ENCODE measurements at regions not wholly inside any gene's neighbourhood (a gene's known extent, or its start where the extent isn't known, plus 50 kb on each side); places are given as distances from the start of the nearest gene placed in this dataset.

GRCh38 chr5:106202035-106202434 is 1468.7 kb downstream of the EFNA5 start:
- POLR2A ChIA-PET, result no interaction called here
- CTCF ChIA-PET, result no interaction called here
- TF ChIP-seq FOXK2 (IDR thresholded peaks at IDR 0.05) (no peak), ELF4 (IDR thresholded peaks at IDR 0.05) (no peak), LEF1 (IDR thresholded peaks at IDR 0.05; ENCODE audit: borderline replicate concordance) (no peak), L3MBTL2 (conservative IDR thresholded peaks at IDR 0.05) (no peak), FOXA1 (IDR thresholded peaks at IDR 0.05) (no peak), CTBP1 (IDR thresholded peaks at IDR 0.05; ENCODE audit: borderline replicate concordance) (no peak)
- DNase-seq (ENCODE audit: extremely low spot score), result no peak

DNA sequence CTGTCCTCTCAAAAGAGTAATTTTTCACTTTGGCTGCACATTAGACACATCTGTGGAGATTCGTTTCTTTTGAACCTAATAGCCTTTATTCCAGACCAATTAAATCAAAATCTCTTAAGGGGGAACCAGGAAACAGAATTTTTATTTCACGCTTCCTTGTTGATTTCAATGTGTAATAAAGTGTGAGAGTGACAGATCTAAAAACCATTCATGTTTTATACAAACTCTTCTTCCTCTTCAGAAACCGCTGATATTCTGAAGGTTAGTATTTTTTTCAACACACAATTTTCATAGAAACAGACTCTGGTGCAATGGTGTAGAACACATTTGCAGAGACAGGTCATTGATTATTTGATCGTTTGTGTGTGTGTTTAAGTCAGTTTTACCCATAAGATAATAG is 1469.8 kb downstream of the EFNA5 start:
- ChIA-PET POLR2A (no interaction called here), CTCF (no interaction called here)
- TF ChIP-seq FOXK2 (IDR thresholded peaks at IDR 0.05) (no peak), FOXA1 (IDR thresholded peaks at IDR 0.05) (no peak), ZNF384 (IDR thresholded peaks at IDR 0.05) (no peak), BHLHE40 (IDR thresholded peaks at IDR 0.05; ENCODE audit: borderline replicate concordance) (no peak), SP1 (IDR thresholded peaks at IDR 0.05) (no peak), CTBP1 (IDR thresholded peaks at IDR 0.05; ENCODE audit: borderline replicate concordance) (no peak), HDGF (IDR thresholded peaks at IDR 0.05; ENCODE audit: borderline replicate concordance) (no peak), FOXM1 (IDR thresholded peaks at IDR 0.05; ENCODE audit: borderline replicate concordance) (no peak), NFRKB (IDR thresholded peaks at IDR 0.05) (no peak), SUZ12 (IDR thresholded peaks at IDR 0.05) (no peak), ARNT (IDR thresholded peaks at IDR 0.05) (no peak)
- DNase-seq (ENCODE audit: extremely low spot score), result no peak

DNA sequence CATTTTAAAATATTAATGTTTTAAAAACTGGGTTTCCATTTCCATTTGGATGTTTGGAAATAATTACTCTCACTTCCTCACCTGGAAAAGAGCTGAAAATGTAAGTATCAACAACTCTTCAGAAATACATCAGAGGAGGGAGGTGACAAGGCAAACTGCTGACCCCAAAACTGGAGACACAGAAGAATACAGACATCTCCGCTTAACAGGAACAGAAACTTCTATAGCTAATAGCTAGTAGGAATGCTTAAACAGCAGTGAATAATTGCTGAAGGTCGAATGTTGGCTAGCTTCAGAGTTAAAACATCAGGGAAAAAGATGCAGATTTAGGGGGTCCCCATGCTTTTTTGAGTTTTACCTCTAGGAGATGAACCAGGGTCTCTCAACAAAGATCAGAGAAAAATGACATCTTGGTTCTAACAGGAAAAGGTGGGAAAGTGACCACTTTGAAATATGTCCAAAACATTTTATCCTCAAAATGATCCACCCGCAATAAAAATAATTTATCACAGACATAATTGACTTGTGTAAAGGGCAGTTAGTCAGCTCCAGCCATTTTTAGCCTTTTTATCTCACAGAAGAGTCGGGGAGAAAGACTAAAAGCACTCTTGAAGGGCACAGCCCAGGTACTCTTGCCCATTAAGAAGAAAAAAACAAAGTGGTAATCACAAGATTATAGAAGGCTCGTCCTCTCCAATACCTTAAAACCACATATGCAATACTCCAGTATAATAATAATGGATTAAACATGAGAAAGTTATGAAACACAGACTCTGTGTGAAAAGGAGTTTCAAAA is 1474.9 kb downstream of the EFNA5 start:
- CTCF ChIA-PET, result no interaction called here
- no peak for DNase-seq (ENCODE audit: extremely low spot score)
- no peak for TF ChIP-seq HDGF (IDR thresholded peaks at IDR 0.05; ENCODE audit: borderline replicate concordance)
- no peak for TF ChIP-seq L3MBTL2 (conservative IDR thresholded peaks at IDR 0.05)
- no peak for TF ChIP-seq CTBP1 (IDR thresholded peaks at IDR 0.05; ENCODE audit: borderline replicate concordance)
- TF ChIP-seq FOXA1 (IDR thresholded peaks at IDR 0.05), result no peak
- no peak for TF ChIP-seq TARDBP (IDR thresholded peaks at IDR 0.05)
- no peak for TF ChIP-seq ARNT (IDR thresholded peaks at IDR 0.05)
- no peak for TF ChIP-seq FOXK2 (IDR thresholded peaks at IDR 0.05)
- TF ChIP-seq, protein P1, sequence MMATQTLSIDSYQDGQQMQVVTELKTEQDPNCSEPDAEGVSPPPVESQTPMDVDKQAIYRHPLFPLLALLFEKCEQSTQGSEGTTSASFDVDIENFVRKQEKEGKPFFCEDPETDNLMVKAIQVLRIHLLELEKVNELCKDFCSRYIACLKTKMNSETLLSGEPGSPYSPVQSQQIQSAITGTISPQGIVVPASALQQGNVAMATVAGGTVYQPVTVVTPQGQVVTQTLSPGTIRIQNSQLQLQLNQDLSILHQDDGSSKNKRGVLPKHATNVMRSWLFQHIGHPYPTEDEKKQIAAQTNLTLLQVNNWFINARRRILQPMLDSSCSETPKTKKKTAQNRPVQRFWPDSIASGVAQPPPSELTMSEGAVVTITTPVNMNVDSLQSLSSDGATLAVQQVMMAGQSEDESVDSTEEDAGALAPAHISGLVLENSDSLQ (IDR thresholded peaks at IDR 0.05), result no peak
- TF ChIP-seq ELF4 (IDR thresholded peaks at IDR 0.05), result no peak
- TF ChIP-seq FOXM1 (IDR thresholded peaks at IDR 0.05; ENCODE audit: borderline replicate concordance), result no peak
- TF ChIP-seq SUZ12 (IDR thresholded peaks at IDR 0.05), result no peak
- no peak for TF ChIP-seq LEF1 (IDR thresholded peaks at IDR 0.05; ENCODE audit: borderline replicate concordance)
- no peak for TF ChIP-seq NFRKB (IDR thresholded peaks at IDR 0.05)
- TF ChIP-seq BHLHE40 (IDR thresholded peaks at IDR 0.05; ENCODE audit: borderline replicate concordance), result no peak
- TF ChIP-seq SP1 (IDR thresholded peaks at IDR 0.05), result no peak
- no peak for TF ChIP-seq ZNF384 (IDR thresholded peaks at IDR 0.05)
- POLR2A ChIA-PET, result no interaction called here

DNA sequence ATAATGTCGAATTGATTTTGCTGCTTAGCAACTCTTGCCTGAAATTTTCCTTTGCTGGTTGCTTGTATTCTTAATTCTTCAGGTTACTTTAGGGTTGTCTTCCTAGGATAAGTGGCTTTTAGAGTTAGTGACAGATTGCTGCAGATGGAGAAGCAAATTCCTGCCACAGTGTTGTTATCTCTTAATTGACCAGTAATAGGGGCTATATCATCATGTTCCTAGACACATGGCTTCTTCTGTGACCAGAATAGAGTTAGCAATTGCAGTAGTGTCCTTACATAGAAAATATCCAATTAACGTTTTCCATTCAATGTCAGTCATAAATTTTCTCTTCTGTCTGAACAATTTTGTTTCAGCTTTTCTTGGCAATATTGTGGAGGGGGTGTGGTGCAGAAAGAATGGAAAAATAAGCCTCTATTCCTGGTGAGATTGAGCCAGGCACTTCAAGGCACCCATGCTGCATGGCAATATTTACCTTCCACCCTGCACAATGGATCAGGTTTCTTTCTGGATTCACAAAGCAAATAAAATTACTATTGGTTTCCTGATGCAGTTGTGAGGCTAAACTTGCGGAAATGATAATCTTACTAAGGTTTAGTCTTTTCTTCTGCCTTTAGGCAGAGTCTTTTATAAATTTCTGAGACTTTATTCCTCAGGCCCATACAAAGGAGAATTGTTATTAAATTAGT is 1481.5 kb downstream of the EFNA5 start:
- no peak for TF ChIP-seq FOXK2 (IDR thresholded peaks at IDR 0.05)
- TF ChIP-seq, protein P1 (IDR thresholded peaks at IDR 0.05), result 0 out of 2 replicates have a peak, but pooled peaks have one; percentile 15
- ChIA-PET POLR2A (no interaction called here), CTCF (no interaction called here)
- no peak for DNase-seq (ENCODE audit: extremely low spot score)

DNA sequence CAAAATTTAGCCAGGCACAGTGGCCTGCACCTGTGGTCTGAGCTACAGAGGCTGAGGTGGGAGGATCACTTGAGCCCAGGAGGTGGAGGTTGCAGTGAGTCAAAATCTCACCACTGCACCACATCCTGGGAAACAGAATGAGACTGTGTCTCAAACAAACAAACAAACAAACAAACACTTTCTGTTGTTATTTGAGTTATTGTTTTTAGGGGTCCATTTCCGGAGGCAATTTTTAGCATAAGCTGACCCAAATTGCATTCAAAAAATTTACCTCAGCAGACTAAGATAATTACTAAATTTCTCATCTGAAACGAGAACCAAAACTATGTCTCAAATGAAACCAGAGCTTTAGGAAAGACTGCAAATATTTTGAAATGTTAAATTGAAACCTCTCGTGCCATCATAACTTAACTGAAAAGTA is 1485.1 kb downstream of the EFNA5 start:
- DNase-seq (ENCODE audit: extremely low spot score), result no peak
- ChIA-PET POLR2A (no interaction called here), CTCF (interaction anchor here (0.6 kb wide), 1 partner anchor 1028 kb away, joined by 3 read pairs; no protein-coding TSS in a partner anchor)
- TF ChIP-seq ZNF384 (IDR thresholded peaks at IDR 0.05) (no peak), HDGF (IDR thresholded peaks at IDR 0.05; ENCODE audit: borderline replicate concordance) (no peak), FOXM1 (IDR thresholded peaks at IDR 0.05; ENCODE audit: borderline replicate concordance) (no peak), L3MBTL2 (conservative IDR thresholded peaks at IDR 0.05) (no peak)

- DNase-seq (ENCODE audit: extremely low spot score), result no peak
- TF ChIP-seq ELF4 (IDR thresholded peaks at IDR 0.05), result no peak
- no peak for TF ChIP-seq LEF1 (IDR thresholded peaks at IDR 0.05; ENCODE audit: borderline replicate concordance)
- no peak for TF ChIP-seq SP1 (IDR thresholded peaks at IDR 0.05)
- TF ChIP-seq NFRKB (IDR thresholded peaks at IDR 0.05), result no peak
- TF ChIP-seq L3MBTL2 (conservative IDR thresholded peaks at IDR 0.05), result no peak
- no peak for TF ChIP-seq SUZ12 (IDR thresholded peaks at IDR 0.05)
- TF ChIP-seq FOXM1 (IDR thresholded peaks at IDR 0.05; ENCODE audit: borderline replicate concordance), result no peak
- TF ChIP-seq ZNF384 (IDR thresholded peaks at IDR 0.05), result no peak
- TF ChIP-seq FOXA1 (IDR thresholded peaks at IDR 0.05), result no peak
- TF ChIP-seq, protein P1 (IDR thresholded peaks at IDR 0.05), result no peak
- no peak for TF ChIP-seq TARDBP (IDR thresholded peaks at IDR 0.05)
- TF ChIP-seq BHLHE40 (IDR thresholded peaks at IDR 0.05; ENCODE audit: borderline replicate concordance), result no peak
- no peak for TF ChIP-seq CTBP1 (IDR thresholded peaks at IDR 0.05; ENCODE audit: borderline replicate concordance)
- TF ChIP-seq FOXK2 (IDR thresholded peaks at IDR 0.05), result no peak
- no peak for TF ChIP-seq HDGF (IDR thresholded peaks at IDR 0.05; ENCODE audit: borderline replicate concordance)
- no peak for TF ChIP-seq ARNT (IDR thresholded peaks at IDR 0.05)
- CTCF ChIA-PET, result no interaction called here
- POLR2A ChIA-PET, result no interaction called here
These were observed 1495.8 kb downstream of the EFNA5 start for GRCh38 chr5:106174903-106175302.

All from HEK293T (cell line).